NCI-H2107 treated with DMSO at 0.1 percent for 48 hours (cell line): ENCODE measurements at regions not wholly inside any gene's neighbourhood (a gene's known extent, or its start where the extent isn't known, plus 50 kb on each side); places are given as distances from the start of the nearest gene placed in this dataset.
"Not testable (repeated sequence)": the region's sequence is repeated elsewhere in the genome, so short reads cannot be mapped to it uniquely, and the experiment has no call there.

ENCODE experiments used
- DNase-seq: peaks from one replicate; lab custom pipeline; 2025; ENCODE audit not compliant: unreplicated experiment; lab: John Stamatoyannopoulos, UW

GRCh38 chr3:118635711-118636110, 398.9 kb downstream of the IGSF11 start:
- DNase-seq, result no peak

- DNase-seq, result no peak
Observed at GRCh38 chr3:118636841-118637240, 397.8 kb downstream of the IGSF11 start.

DNA sequence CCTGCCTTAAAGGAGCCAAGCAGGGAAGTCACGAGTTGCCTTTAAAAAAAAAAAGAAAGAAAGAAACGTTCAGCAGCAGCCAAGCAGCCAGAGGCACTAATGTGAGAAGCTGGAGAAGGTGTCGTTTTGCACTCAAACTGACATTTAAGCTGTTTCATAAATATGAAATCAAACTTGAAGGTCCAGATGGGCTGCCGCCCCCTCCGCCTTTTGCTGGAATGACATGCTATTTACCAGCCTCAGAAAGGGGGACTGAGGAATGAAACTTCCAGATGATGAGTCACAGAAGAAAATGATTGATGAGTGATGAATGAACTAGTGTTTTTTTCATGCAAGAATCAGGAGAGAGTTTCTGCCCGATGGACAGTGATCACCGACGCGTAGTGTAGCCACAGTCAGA, 396.8 kb downstream of the IGSF11 start:
- no peak for DNase-seq

- DNase-seq, result no peak
Observed at GRCh38 chr3:118641608-118642007, 393.0 kb downstream of the IGSF11 start.

GRCh38 chr3:118671192-118671591, 363.5 kb downstream of the IGSF11 start:
- DNase-seq, result no peak

GRCh38 chr3:118675305-118675704, 359.3 kb downstream of the IGSF11 start:
- DNase-seq, result no peak

DNA sequence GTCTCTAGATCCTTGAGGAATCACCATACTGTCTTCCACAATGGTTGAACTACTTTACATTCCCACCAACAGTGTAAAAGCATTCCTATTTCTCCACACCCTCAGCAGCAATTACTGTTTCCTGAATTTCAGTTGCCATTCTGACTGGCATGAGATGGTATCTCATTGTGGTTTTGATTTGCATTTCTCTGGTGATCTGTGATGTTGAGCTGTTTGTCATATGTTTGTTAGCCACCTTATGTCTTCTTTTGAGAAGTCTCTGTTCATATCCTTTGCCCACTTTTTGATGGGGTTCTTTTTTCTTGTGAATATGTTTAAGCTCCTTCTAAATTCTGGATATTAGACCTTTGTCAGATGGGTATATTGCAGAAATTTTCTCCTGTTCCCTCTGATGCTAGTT, 356.0 kb downstream of the IGSF11 start:
- DNase-seq, result not testable (repeated sequence)

- DNase-seq, result no peak
Observed at GRCh38 chr3:118682921-118683320, 351.7 kb downstream of the IGSF11 start.

- DNase-seq, result no peak
Observed at GRCh38 chr3:118683636-118684035, 351.0 kb downstream of the IGSF11 start.

GRCh38 chr3:118688396-118688884, 346.2 kb downstream of the IGSF11 start:
- no peak for DNase-seq

DNA sequence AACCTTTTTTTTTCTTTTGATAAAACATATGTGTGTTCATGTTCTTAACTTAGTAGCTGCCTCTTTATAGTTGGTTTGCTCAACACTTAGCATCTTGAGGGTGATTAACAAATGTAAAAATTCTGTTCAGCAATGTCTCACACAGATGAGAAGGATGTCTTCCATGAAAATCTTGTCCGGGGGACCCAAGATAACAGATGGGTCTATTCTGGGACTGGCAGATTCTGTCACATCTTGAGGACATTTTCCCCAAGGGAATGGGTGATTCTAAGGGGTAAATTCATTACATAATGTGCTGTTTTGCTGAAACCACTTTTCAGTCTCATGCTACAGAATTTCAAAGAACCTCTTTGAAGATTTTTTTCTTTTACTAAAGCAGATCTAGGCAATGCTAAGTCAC, 342.2 kb downstream of the IGSF11 start:
- no peak for DNase-seq

DNA sequence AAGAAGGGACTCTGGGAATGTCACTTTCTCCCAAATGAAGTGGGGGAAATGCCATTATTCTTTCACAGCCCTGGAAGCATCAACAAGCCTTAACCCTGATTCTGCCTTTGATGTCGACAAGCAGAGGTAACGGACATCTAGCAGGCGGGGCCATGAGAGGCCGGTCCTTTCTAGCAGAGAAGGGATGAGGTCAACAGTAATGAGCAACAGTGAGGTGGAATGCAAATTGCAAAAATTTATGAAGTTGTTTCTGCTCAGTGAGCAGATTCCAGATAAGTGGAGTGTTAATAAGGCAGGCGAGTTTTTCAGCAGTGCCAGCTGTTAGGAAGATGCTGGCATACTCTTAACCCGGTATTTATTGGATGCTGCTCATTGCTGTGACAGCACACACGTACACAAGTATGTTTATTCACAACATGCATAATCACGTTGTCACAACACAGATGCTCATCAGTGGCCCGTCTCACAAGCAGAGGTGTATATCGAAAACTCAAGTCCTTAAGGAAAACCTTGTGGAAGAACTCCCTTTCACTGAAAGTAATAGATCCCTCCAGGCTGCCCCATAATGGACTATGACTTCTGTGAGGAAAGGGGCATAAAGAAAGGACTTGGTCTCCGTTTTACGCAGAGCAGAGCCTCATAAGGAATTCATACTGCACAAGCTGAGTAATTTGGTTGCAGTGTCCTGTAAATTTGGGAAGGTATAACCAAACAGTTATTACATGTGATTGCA, 329.0 kb downstream of the IGSF11 start:
- DNase-seq, result no peak

DNA sequence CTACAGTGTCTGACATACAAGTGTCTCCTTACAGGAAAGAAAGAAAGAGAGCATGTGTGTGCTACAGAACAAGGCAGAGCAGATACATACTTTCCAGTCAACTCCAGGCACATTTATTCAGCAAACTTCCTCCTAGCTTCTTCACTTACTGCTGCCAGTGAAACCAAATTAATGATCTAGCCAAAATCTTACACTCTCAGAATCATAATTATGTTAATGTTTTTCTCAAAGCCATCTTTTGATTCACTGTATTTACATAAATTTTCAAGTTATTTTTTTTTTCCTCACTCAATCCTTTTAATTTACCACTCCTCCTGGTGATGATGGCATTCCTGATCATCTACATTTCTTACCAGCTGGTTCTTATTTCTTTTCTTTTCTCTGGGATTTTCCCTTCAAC, 326.7 kb downstream of the IGSF11 start:
- no peak for DNase-seq

- DNase-seq, result no peak
Observed at GRCh38 chr3:118710532-118710931, 324.1 kb downstream of the IGSF11 start.

DNA sequence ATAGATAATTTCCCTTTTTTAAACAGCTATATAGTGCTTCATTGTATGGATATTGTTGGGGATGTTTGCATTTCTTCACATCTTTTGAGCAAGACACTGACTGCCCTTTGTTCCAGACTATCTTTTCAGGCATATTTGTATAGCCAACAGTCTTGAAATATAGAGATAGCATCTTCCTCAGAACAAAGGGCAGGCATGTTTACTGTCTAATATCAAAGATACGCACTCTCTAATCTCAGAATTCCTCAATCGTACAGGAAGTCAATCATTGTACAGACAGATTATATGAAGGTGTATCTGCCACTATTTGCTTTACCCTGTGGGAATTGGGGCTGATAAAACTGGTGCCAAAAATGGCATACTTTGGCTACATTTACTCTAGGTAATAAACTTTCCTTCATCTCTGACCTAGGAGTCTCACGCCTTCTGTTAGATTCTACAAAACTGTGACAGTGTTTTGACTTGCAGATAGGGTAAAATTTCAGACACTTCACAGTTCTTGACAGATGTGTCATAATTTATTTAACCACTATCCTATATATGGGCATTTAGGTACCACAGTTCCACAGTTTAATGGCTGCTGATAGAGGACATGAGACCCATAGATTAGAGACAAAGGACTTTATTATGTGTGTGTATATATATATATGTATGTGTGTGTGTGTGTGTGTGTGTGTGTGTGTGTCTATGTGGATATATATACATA, 321.0 kb downstream of the IGSF11 start:
- no peak for DNase-seq

- no peak for DNase-seq
Observed at GRCh38 chr3:118714800-118715199, 319.8 kb downstream of the IGSF11 start.

DNA sequence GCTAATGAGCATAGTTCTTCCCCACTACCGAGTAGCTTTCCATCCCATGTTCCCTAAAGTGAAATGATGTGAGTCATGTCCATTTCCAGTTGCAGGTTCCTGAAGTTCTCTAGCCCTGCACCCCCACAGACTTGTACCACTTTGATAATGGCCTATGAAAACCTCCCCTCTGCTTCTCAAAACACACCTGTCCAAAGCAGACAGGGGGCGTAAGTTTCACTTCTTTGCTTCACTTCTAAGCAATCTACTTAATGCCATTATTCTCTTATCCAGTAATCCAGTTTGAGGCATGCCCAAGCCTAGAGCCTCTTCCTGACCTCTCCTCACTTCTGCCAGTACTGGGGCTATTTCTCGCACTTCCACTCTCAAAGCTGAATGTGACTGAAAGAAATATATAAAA, 305.1 kb downstream of the IGSF11 start:
- no peak for DNase-seq

GRCh38 chr3:118734664-118735063, 300.0 kb downstream of the IGSF11 start:
- DNase-seq, result no peak

DNA sequence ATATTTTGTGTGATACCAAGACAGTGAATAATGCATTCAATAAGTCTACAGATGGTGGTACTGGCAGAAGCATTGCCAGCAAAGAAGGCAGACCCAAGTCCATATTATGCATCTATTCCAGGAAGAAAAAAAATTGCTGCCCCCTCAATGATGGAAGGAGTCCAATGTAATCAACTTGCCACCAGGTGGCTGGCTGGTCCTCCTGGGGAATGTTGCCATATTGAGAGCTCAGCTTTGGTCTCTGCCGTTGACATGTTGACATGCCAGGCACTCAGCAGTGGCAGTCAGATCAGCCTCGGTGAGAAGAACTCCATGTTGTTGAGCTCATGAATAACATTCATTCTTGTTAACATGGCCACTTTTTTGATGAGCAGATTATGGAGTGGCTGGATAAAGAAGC, 298.5 kb downstream of the IGSF11 start:
- no peak for DNase-seq

DNA sequence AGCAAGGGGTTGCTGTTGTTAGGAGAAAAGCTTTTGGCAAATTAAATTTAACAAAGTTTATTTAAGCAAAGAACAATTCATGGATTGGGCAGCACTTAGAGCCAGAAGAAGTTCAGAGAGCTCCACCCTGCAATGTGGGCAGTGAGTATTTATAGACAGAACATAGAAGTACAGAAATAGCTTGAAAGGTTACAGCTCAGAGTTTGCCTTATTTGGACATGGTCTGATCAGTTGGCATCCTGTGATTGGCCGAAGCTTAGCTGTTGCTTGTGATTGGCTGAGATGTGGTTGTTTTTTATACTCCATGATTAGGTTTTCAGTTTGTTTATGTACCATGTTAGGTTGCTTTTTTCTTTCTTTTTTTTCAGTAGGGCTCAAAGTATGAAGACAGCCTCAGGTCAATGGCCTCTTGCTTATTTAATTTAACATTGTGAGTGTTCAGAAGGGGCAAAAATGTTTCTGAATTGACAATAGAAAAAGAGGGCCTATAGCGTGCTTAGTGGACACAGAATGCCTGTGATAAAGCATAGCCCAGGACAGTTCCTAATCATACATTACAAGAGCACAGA, 293.8 kb downstream of the IGSF11 start:
- DNase-seq, result no peak

GRCh38 chr3:118742760-118743159, 291.9 kb downstream of the IGSF11 start:
- no peak for DNase-seq

DNA sequence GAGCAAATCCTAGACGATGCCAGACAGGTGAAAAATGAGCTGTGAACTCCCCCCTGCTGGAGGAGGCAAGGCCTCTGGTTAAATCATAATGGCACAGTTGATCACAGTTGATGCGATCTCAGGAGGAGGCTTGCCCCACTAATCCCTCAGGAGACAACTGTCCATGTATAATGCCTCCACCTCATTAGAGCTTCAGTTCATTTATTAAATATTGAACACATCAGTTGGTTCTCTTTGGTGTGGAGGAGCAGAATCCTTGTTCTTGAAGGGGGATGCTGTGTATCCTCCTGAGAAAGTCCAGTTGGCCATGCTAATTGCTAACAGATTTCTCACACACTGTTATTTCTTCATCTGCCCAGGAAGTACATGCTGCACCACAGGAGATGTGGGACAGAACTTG, 290.5 kb downstream of the IGSF11 start:
- DNase-seq, result no peak
